Prostate gland (tissue), 2 donors: ENCODE measurements at regions not wholly inside any gene's neighbourhood (a gene's known extent, or its start where the extent isn't known, plus 50 kb on each side); places are given as distances from the start of the nearest gene placed in this dataset.

Source experiments
- POLR2AphosphoS5 ChIP-seq: sonication (generic); formaldehyde crosslinking; IDR thresholded peaks from one replicate; pipeline ENCODE4 v1.6.1; 2017; ENCODE audit warnings: antibody characterized with exemption
- TF ChIP-seq, protein P1 (sequence below), 4 experiments: fragments of 200-600 bp in 2 of 4; fragments of 450-650 bp in 2 of 4; sonication (generic) in 2 of 4; IDR thresholded peaks; 1 replicate in 3 of 4; 2 replicates in 1 of 4; pipeline ENCODE4 v1.5.1; 2016 to 2019; ENCODE audit warnings: antibody characterized with exemption in 4 of 4, mild to moderate bottlenecking in 2 of 4, moderate library complexity in 2 of 4

DNA sequence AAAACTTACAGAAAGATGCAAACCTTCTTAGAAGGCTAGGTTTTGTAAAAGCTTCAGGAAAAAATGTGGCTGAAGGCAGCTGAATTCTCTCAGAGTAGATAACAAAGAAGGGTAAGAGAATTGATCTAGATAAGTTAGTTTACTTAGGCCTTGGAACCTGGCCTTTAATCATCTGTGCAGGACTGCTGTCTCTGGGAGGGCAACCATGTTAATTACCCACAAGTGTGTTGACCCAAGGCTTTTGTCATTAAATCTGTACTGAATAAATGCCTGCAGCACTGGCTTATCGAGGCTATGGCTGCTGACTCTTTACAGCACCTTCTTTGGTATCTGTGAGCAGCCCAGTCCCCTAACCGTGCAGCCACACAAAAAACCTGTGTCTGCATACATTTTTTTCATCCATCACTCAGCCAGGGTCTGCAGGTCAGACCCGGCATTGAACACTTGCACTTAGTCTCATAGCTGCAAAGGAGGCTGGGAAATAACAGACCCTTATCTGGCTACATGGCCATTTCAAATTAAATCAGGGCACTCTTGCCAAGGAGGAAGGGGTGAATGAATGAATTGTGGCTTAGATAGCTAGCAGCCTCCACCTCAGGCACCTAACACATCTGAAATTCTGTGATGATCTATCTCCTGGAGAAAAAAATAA, 86.4 kb upstream of the EPCAM start:
- TF ChIP-seq, protein P1, sequence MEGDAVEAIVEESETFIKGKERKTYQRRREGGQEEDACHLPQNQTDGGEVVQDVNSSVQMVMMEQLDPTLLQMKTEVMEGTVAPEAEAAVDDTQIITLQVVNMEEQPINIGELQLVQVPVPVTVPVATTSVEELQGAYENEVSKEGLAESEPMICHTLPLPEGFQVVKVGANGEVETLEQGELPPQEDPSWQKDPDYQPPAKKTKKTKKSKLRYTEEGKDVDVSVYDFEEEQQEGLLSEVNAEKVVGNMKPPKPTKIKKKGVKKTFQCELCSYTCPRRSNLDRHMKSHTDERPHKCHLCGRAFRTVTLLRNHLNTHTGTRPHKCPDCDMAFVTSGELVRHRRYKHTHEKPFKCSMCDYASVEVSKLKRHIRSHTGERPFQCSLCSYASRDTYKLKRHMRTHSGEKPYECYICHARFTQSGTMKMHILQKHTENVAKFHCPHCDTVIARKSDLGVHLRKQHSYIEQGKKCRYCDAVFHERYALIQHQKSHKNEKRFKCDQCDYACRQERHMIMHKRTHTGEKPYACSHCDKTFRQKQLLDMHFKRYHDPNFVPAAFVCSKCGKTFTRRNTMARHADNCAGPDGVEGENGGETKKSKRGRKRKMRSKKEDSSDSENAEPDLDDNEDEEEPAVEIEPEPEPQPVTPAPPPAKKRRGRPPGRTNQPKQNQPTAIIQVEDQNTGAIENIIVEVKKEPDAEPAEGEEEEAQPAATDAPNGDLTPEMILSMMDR (IDR thresholded peaks at IDR 0.05), result no peak
- TF ChIP-seq POLR2AphosphoS5, result no peak
